IMR-90 (cell line): ENCODE measurements at regions not wholly inside any gene's neighbourhood (a gene's known extent, or its start where the extent isn't known, plus 50 kb on each side); places are given as distances from the start of the nearest gene placed in this dataset.

Experiments used
- ATAC-seq: fragments of 200-7000 bp; cut with Tn5 transposase; 2 replicates; pipeline ENCODE4 v1.9.1; 2020; ENCODE audit warnings: low read depth, mild to moderate bottlenecking, moderate library complexity
- BruUV-seq: library from RNA; stranded (reverse); fragments of 400-500 nt; replicated peaks from 2 replicates; lab custom pipeline; 2021; lab: Mats Ljungman, UMichigan
- CTCF ChIA-PET: fragments of 300-600 bp; formaldehyde crosslinking; extraction: SDS; loops from one replicate; lab custom pipeline; 2021; ENCODE audit warnings: antibody characterized with exemption; lab: Yijun Ruan, JAX
- POLR2A ChIA-PET: fragments of 300-600 bp; sonication (Branson Sonifier 250); formaldehyde crosslinking; loops from one replicate; lab custom pipeline; 2022; ENCODE audit warnings: antibody characterized with exemption; ENCODE audit not compliant: unreplicated experiment; lab: Charles Lee
- DNase-seq: peaks from one replicate; pipeline ENCODE4 v3.0.0; 2013
- H2AFZ ChIP-seq: replicated peaks from 2 replicates; pipeline ENCODE3; 2013; ENCODE audit warnings: low read length, mild to moderate bottlenecking; ENCODE audit not compliant: poor library complexity
- H2AK5ac ChIP-seq: 2 replicates; pipeline ENCODE4 v1.6.1; 2013; ENCODE audit warnings: low read depth, low read length, inconsistent platforms
- H2AK9ac ChIP-seq: replicated peaks from 2 replicates; pipeline ENCODE3; 2013; ENCODE audit warnings: mild to moderate bottlenecking, low read depth, low read length, moderate library complexity; ENCODE audit not compliant: poor library complexity
- H2BK120ac ChIP-seq: 2 replicates; pipeline ENCODE4 v1.6.1; 2013; ENCODE audit warnings: low read depth, low read length, inconsistent platforms
- H2BK15ac ChIP-seq: 3 replicates; pipeline ENCODE4 v1.6.1; 2013; ENCODE audit warnings: low read depth, low read length, inconsistent platforms
- H2BK20ac ChIP-seq: 2 replicates; pipeline ENCODE4 v1.6.1; 2013; ENCODE audit warnings: low read depth, mild to moderate bottlenecking, inconsistent platforms, low read length, moderate library complexity
- H2BK5ac ChIP-seq: 2 replicates; pipeline ENCODE4 v1.6.1; 2013; ENCODE audit warnings: mild to moderate bottlenecking, low read depth, low read length, inconsistent platforms; ENCODE audit not compliant: poor library complexity, severe bottlenecking
- H3K14ac ChIP-seq: replicated peaks from 2 replicates; pipeline ENCODE4 v1.6.1; 2013; ENCODE audit warnings: low read depth, low read length, inconsistent platforms
- H3K18ac ChIP-seq: 2 replicates; pipeline ENCODE4 v1.6.1; 2013; ENCODE audit warnings: low read depth, low read length, control low read depth
- H3K23ac ChIP-seq: 2 replicates; pipeline ENCODE4 v1.6.1; 2013; ENCODE audit warnings: low read depth, low read length, inconsistent platforms
- H3K27ac ChIP-seq: 2 replicates; pipeline ENCODE4 v1.5.1; 2013; ENCODE audit warnings: mild to moderate bottlenecking, control low read depth, low read length; ENCODE audit not compliant: insufficient read depth
- H3K27me3 ChIP-seq: 2 replicates; pipeline ENCODE4 v1.6.1; 2013; ENCODE audit warnings: low read length; ENCODE audit not compliant: control insufficient read depth, insufficient read depth
- H3K36me3 ChIP-seq: 2 replicates; pipeline ENCODE4 v1.6.1; 2013; ENCODE audit warnings: low read length, mixed read lengths; ENCODE audit not compliant: control insufficient read depth, insufficient read depth
- H3K4ac ChIP-seq: 2 replicates; pipeline ENCODE4 v1.6.1; 2013; ENCODE audit warnings: low read depth, low read length, inconsistent platforms
- H3K4me1 ChIP-seq: 2 replicates; pipeline ENCODE4 v1.6.1; 2013; ENCODE audit warnings: low read length, mixed read lengths; ENCODE audit not compliant: control insufficient read depth, insufficient read depth
- H3K4me2 ChIP-seq: 2 replicates; pipeline ENCODE4 v1.6.1; 2013; ENCODE audit warnings: low read depth, mild to moderate bottlenecking, control low read depth, low read length, moderate library complexity
- H3K4me3 ChIP-seq: 2 replicates; pipeline ENCODE4 v1.5.1; 2013; ENCODE audit warnings: low read depth, mild to moderate bottlenecking, control low read depth, low read length, moderate library complexity; ENCODE audit not compliant: insufficient read depth
- H3K56ac ChIP-seq: 2 replicates; pipeline ENCODE4 v1.6.1; 2013; ENCODE audit warnings: low read length, inconsistent platforms; ENCODE audit not compliant: insufficient read depth; ENCODE audit errors: extremely low read depth
- H3K79me1 ChIP-seq, 2 experiments: 2 replicates each; pipeline ENCODE4 v1.6.1; 2013; ENCODE audit warnings: low read length in 2 of 2, inconsistent platforms in 1 of 2, low read depth in 1 of 2
- H3K9ac ChIP-seq: 2 replicates; pipeline ENCODE4 v1.6.1; 2013; ENCODE audit warnings: low read depth, low read length, control low read depth
- H3K9me1 ChIP-seq: 2 replicates; pipeline ENCODE4 v1.6.1; 2013; ENCODE audit warnings: low read length, inconsistent platforms; ENCODE audit not compliant: insufficient read depth
- H3K9me3 ChIP-seq: 2 replicates; pipeline ENCODE4 v1.6.1; 2013; ENCODE audit warnings: low read length; ENCODE audit not compliant: control insufficient read depth, insufficient read depth
- H4K20me1 ChIP-seq: 2 replicates; pipeline ENCODE4 v1.6.1; 2013; ENCODE audit warnings: low read length, inconsistent platforms; ENCODE audit not compliant: insufficient read depth
- H4K5ac ChIP-seq: 2 replicates; pipeline ENCODE4 v1.6.1; 2013; ENCODE audit warnings: mild to moderate bottlenecking, low read depth, low read length, control low read depth
- H4K8ac ChIP-seq, 2 experiments: 2 replicates each; pipeline ENCODE4 v1.6.1; 2013; ENCODE audit warnings: low read depth in 2 of 2, low read length in 2 of 2, control low read depth in 1 of 2, inconsistent platforms in 1 of 2
- H4K91ac ChIP-seq: 2 replicates; pipeline ENCODE4 v1.6.1; 2013; ENCODE audit warnings: low read depth, low read length, inconsistent platforms; ENCODE audit not compliant: insufficient read depth
- BHLHE40 ChIP-seq: fragments of 150-350 bp; IDR thresholded peaks from 2 replicates; pipeline ENCODE4 v1.6.1; 2016; ENCODE audit warnings: mild to moderate bottlenecking, low read depth, low read length
- CEBPB ChIP-seq: IDR thresholded peaks from 2 replicates; pipeline ENCODE4 v1.6.1; 2012; ENCODE audit warnings: low read depth, low read length, improper control_type of control experiment
- CHD1 ChIP-seq: IDR thresholded peaks from 2 replicates; pipeline ENCODE4 v1.6.1; 2012; ENCODE audit warnings: low read depth, low read length, improper control_type of control experiment
- FOS ChIP-seq: fragments of 150-350 bp; IDR thresholded peaks from 2 replicates; pipeline ENCODE4 v1.6.1; 2016; ENCODE audit warnings: low read depth, low read length
- MAFK ChIP-seq: IDR thresholded peaks from 2 replicates; pipeline ENCODE4 v1.6.1; 2012; ENCODE audit warnings: low read depth, low read length, improper control_type of control experiment
- MAZ ChIP-seq: IDR thresholded peaks from 2 replicates; pipeline ENCODE4 v1.6.1; 2012; ENCODE audit warnings: low read depth, mild to moderate bottlenecking, low read length, improper control_type of control experiment, moderate library complexity, borderline replicate concordance
- MXI1 ChIP-seq: IDR thresholded peaks from 2 replicates; pipeline ENCODE4 v1.6.1; 2012; ENCODE audit warnings: low read depth, mild to moderate bottlenecking, low read length, moderate library complexity, borderline replicate concordance
- NFE2L2 ChIP-seq: fragments of 150-350 bp; IDR thresholded peaks from 2 replicates; pipeline ENCODE4 v1.6.1; 2016; ENCODE audit warnings: low read depth, mild to moderate bottlenecking, low read length
- POLR2A ChIP-seq: IDR thresholded peaks from 2 replicates; pipeline ENCODE4 v1.6.1; 2012; ENCODE audit warnings: mild to moderate bottlenecking, low read depth, low read length
- RAD21 ChIP-seq: IDR thresholded peaks from 2 replicates; pipeline ENCODE4 v1.6.1; 2012; ENCODE audit warnings: low read length, improper control_type of control experiment
- RCOR1 ChIP-seq: IDR thresholded peaks from 2 replicates; pipeline ENCODE4 v1.6.1; 2012; ENCODE audit warnings: mild to moderate bottlenecking, low read length, improper control_type of control experiment; ENCODE audit not compliant: insufficient replicate concordance
- RFX5 ChIP-seq: IDR thresholded peaks from 2 replicates; pipeline ENCODE4 v1.8.0; 2012; ENCODE audit warnings: low read depth, mild to moderate bottlenecking, low read length, moderate library complexity
- SMC3 ChIP-seq: fragments of 150-350 bp; IDR thresholded peaks from 2 replicates; pipeline ENCODE4 v1.6.1; 2016; ENCODE audit warnings: low read depth, mild to moderate bottlenecking, antibody characterized with exemption, low read length, moderate library complexity
- WGBS, 2 experiments: methylation state at CpG; one replicate each; pipeline versions ENCODE4 v1.1.5 to v1.1.7; 2013; ENCODE audit warnings: missing lambda C conversion rate in 2 of 2; ENCODE audit not compliant: insufficient read length in 1 of 2; ENCODE audit errors: extremely low coverage in 2 of 2; 5-methylcytosine and 5-hydroxymethylcytosine counted together
- dilution Hi-C: fragments of 300-500 bp; cut with HindIII; formaldehyde crosslinking; loops from one replicate; pipeline ENCODE4 v1.14.3; 2018; ENCODE audit warnings: low sequenced_read_pairs; ENCODE audit not compliant: unreplicated experiment
- in situ Hi-C: fragments of 300-500 bp; cut with MboI; formaldehyde crosslinking; loops from 3 replicates; pipeline ENCODE4 v1.14.3; 2019; ENCODE audit warnings: low sequenced_read_pairs, inconsistent platforms, mixed read lengths
- intact Hi-C: fragments of 100-400 bp; cut with micrococcal nuclease; formaldehyde crosslinking; loops from 2 replicates; pipeline ENCODE4 v1.10.0; 2022
- TF ChIP-seq, protein P1 (sequence below): conservative IDR thresholded peaks from 2 replicates; pipeline ENCODE4 v1.5.1; 2012; ENCODE audit warnings: mild to moderate bottlenecking, low read depth, low read length, improper control_type of control experiment
- TF ChIP-seq, protein P2 (sequence below): fragments of 150-350 bp; IDR thresholded peaks from 2 replicates; pipeline ENCODE4 v1.6.1; 2016; ENCODE audit warnings: low read depth, mild to moderate bottlenecking, low read length, moderate library complexity, borderline replicate concordance
- TF ChIP-seq, protein P3 (sequence below): fragments of 150-350 bp; IDR thresholded peaks from 2 replicates; pipeline ENCODE4 v1.6.1; 2017; ENCODE audit warnings: mild to moderate bottlenecking, antibody characterized with exemption, low read length, low read depth

DNA sequence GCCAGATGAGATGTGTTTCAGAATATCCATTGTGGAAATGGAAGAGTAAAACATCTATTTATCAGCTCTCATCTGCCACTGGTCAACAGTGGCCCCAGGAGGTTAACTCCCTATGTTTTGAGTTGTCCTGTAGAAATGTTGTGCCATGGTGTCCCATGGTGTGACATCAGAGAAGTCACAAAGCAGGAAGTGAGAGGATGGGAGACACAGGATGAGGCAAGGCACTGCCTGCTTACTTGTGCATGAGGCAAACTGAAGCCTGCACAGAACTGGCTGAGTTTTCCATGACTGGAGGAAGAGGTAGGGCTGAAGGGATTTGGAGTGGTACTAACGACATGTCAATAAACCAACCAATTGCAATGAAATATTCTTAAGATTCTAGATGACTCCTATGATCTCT lies 131.5 kb upstream of the ZNF644 start:
- no peaks in the 10 kb centered on the region for H3K9me3 ChIP-seq
- H3K27ac ChIP-seq = no peak overlapping the region
- CTCF ChIA-PET = no interaction called here
- H3K4me2 ChIP-seq = no peak overlapping the region
- no peak overlapping the region for H3K18ac ChIP-seq
- POLR2A ChIA-PET = interaction anchor here (0.7 kb wide), 1 partner anchor 572 kb away, joined by 3 read pairs; no protein-coding TSS in a partner anchor
- dilution Hi-C loops = no loop called here
- no peak overlapping the region for H2AFZ ChIP-seq
- no peak for TF ChIP-seq CEBPB
- no peak for TF ChIP-seq POLR2A
- TF ChIP-seq FOS = no peak
- TF ChIP-seq, protein P1, sequence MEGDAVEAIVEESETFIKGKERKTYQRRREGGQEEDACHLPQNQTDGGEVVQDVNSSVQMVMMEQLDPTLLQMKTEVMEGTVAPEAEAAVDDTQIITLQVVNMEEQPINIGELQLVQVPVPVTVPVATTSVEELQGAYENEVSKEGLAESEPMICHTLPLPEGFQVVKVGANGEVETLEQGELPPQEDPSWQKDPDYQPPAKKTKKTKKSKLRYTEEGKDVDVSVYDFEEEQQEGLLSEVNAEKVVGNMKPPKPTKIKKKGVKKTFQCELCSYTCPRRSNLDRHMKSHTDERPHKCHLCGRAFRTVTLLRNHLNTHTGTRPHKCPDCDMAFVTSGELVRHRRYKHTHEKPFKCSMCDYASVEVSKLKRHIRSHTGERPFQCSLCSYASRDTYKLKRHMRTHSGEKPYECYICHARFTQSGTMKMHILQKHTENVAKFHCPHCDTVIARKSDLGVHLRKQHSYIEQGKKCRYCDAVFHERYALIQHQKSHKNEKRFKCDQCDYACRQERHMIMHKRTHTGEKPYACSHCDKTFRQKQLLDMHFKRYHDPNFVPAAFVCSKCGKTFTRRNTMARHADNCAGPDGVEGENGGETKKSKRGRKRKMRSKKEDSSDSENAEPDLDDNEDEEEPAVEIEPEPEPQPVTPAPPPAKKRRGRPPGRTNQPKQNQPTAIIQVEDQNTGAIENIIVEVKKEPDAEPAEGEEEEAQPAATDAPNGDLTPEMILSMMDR = no peak
- no peak for TF ChIP-seq BHLHE40
- no peak for TF ChIP-seq MXI1
- no peak for TF ChIP-seq RFX5
- no peak for TF ChIP-seq CHD1
- no peak for TF ChIP-seq NFE2L2
- TF ChIP-seq MAZ = no peak
- no peak for TF ChIP-seq MAFK
- TF ChIP-seq RAD21 = no peak
- no peak for TF ChIP-seq RCOR1
- TF ChIP-seq, protein P2, sequence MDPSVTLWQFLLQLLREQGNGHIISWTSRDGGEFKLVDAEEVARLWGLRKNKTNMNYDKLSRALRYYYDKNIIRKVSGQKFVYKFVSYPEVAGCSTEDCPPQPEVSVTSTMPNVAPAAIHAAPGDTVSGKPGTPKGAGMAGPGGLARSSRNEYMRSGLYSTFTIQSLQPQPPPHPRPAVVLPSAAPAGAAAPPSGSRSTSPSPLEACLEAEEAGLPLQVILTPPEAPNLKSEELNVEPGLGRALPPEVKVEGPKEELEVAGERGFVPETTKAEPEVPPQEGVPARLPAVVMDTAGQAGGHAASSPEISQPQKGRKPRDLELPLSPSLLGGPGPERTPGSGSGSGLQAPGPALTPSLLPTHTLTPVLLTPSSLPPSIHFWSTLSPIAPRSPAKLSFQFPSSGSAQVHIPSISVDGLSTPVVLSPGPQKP = no peak
- TF ChIP-seq SMC3 = no peak
- TF ChIP-seq, protein P3, sequence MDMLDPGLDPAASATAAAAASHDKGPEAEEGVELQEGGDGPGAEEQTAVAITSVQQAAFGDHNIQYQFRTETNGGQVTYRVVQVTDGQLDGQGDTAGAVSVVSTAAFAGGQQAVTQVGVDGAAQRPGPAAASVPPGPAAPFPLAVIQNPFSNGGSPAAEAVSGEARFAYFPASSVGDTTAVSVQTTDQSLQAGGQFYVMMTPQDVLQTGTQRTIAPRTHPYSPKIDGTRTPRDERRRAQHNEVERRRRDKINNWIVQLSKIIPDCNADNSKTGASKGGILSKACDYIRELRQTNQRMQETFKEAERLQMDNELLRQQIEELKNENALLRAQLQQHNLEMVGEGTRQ = no peak
- H4K8ac ChIP-seq = no peak overlapping the region
- no peaks in the 10 kb centered on the region for H3K36me3 ChIP-seq
- H3K4me3 ChIP-seq = no peak overlapping the region
- no TSS peak for BruUV-seq
- no peaks in the 10 kb centered on the region for H3K9me1 ChIP-seq
- no peak overlapping the region for H2AK9ac ChIP-seq
- no peak for DNase-seq
- H3K14ac ChIP-seq = no peak overlapping the region
- H4K5ac ChIP-seq = no peak overlapping the region
- no peak overlapping the region for H2BK15ac ChIP-seq
- H2AK5ac ChIP-seq = no peak overlapping the region
- in situ Hi-C loops = no loop called here
- intact Hi-C loops = no loop called here
- no peak overlapping the region for H3K4ac ChIP-seq
- H3K9ac ChIP-seq = no peak overlapping the region
- no peaks in the 10 kb centered on the region for H3K4me1 ChIP-seq
- H3K56ac ChIP-seq = no peak overlapping the region
- H3K27me3 ChIP-seq = no peaks in the 10 kb centered on the region
- H2BK20ac ChIP-seq = no peak overlapping the region
- no peak overlapping the region for H2BK120ac ChIP-seq
- no peaks in the 10 kb centered on the region for H3K79me1 ChIP-seq
- no peak overlapping the region for H2BK5ac ChIP-seq
- ATAC-seq = no peak
- H4K20me1 ChIP-seq = no peaks in the 10 kb centered on the region
- no peak overlapping the region for H3K23ac ChIP-seq
- WGBS, 2 experiments = no CpG with 5 or more reads among the region's 1 CpG
- no peak overlapping the region for H4K91ac ChIP-seq
